ENCODE measurements at regions not wholly inside any gene's neighbourhood (a gene's known extent, or its start where the extent isn't known, plus 50 kb on each side); places are given as distances from the start of the nearest gene placed in this dataset.
A peak's percentile ranks its signal among the peaks of the same experiment; 100 is the strongest.

DNA sequence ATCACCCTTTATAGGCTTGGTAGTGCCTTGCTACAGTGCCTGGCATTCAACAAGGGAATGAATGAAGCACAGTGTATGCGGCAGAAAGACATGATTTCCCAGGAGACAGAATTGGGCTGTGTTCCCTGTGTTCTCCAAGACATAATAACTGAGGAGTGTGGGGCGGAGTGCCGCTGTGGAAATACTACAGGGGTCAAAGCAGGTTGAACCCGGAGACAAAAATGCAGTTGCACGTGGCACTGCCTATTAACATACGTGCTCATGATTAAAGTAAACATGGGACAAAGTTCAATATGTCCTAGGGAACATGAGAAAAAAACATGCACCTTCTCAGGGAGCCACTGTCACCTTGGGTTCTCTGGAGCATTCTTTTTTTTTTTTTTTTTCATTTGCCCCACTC, 820.8 kb downstream of the RPA4 start:
- H3K27ac ChIP-seq: peak overlapping the region in 2 of 4 donors; percentile 26 to 28
- no peaks in the 10 kb centered on the region for H3K27me3 ChIP-seq
- no peaks in the 10 kb centered on the region for H3K4me1 ChIP-seq
- H3K36me3 ChIP-seq: no peaks in the 10 kb centered on the region
- H3K9me3 ChIP-seq: no peaks in the 10 kb centered on the region
- DNase-seq: peak in 2 of 3 donors; percentile 54 to 57
- H3K4me3 ChIP-seq: no peak overlapping the region
- no peak for TF ChIP-seq CTCF (IDR thresholded peaks at IDR 0.05)
- no peak for TF ChIP-seq POLR2A (IDR thresholded peaks at IDR 0.05)

GRCh38 chrX:97704881-97705280, 821.2 kb downstream of the RPA4 start:
- no peak for DNase-seq
- no peaks in the 10 kb centered on the region for H3K9me3 ChIP-seq
- H3K27ac ChIP-seq: peak overlapping the region in 1 of 4 donors; percentile 17
- TF ChIP-seq CTCF (IDR thresholded peaks at IDR 0.05) (no peak), POLR2A (IDR thresholded peaks at IDR 0.05) (no peak)
- no peak overlapping the region for H3K4me3 ChIP-seq
- no peaks in the 10 kb centered on the region for H3K36me3 ChIP-seq
- H3K4me1 ChIP-seq: no peaks in the 10 kb centered on the region
- no peaks in the 10 kb centered on the region for H3K27me3 ChIP-seq

DNA sequence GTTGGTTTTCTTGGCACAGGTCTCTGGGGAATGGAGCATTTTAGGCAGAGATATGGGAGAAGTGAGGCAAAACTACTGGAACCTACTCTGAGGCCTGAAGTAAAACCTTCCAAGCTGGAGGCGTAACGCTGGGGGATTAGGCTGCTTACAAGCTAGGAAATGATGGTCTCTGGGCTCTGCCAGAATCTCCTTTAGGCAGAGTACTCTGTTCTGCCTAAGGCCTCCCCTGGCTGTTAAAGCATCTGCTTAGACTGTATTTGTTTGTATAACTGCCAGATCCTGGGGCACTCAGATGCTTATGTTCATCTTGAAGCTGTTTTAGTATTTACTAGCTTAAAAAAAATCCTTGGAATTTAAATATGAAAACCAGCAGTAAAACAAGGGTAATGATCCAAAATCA, 822.2 kb downstream of the RPA4 start:
- Histone ChIP-seq H3K9me3 (no peaks in the 10 kb centered on the region), H3K27me3 (no peaks in the 10 kb centered on the region), H3K4me3 (no peak overlapping the region), H3K4me1 (no peaks in the 10 kb centered on the region), H3K36me3 (no peaks in the 10 kb centered on the region), H3K27ac (no peak overlapping the region)
- TF ChIP-seq POLR2A (IDR thresholded peaks at IDR 0.05): no peak
- TF ChIP-seq CTCF (IDR thresholded peaks at IDR 0.05): no peak
- DNase-seq: no peak

DNA sequence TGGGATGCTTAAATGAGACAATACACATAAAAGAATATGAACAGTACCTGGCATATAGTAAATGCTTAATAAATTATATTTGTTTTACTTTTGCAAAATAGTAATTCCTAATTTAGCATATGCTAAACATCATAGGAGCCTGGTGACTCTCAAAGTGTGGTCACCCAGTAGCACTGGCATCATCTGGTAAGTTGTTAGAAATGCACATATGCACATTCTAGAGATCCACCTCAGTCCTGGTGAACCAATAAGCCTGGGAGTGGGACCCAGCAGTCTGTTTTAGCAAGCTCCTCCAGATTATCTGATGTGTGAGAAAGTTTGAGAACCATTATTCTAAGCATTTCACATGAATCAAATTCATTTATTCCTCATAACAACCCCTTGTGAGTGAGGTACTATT, 830.4 kb downstream of the RPA4 start:
- Histone ChIP-seq H3K27ac (no peak overlapping the region), H3K4me1 (no peaks in the 10 kb centered on the region), H3K36me3 (no peaks in the 10 kb centered on the region), H3K4me3 (no peak overlapping the region), H3K27me3 (no peaks in the 10 kb centered on the region), H3K9me3 (no peaks in the 10 kb centered on the region)
- no peak for TF ChIP-seq POLR2A (IDR thresholded peaks at IDR 0.05)
- TF ChIP-seq CTCF (IDR thresholded peaks at IDR 0.05): no peak
- DNase-seq: no peak

DNA sequence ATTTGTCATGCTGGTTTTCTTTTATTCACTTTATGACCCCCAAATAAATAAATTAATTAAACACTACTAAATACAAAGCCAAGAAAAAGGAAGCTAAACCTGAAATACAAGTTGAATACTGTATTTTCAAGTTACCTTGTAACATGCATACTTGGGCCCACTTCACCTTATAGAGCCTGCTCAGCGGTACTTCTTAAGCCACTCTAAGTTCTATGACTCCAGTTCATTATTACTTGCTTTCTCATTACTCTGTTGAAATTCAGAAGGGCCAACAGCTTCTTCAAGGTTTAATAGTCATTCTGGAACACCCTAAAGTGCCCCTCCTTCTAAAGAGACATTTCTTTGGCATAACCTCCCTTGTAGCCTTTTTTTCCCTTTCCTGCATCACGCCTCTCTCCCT, 844.5 kb downstream of the RPA4 start:
- no peaks in the 10 kb centered on the region for H3K9me3 ChIP-seq
- DNase-seq: no peak
- no peak overlapping the region for H3K27ac ChIP-seq
- TF ChIP-seq POLR2A (IDR thresholded peaks at IDR 0.05) (no peak), CTCF (IDR thresholded peaks at IDR 0.05) (no peak)
- H3K36me3 ChIP-seq: no peaks in the 10 kb centered on the region
- H3K4me1 ChIP-seq: no peaks in the 10 kb centered on the region
- no peak overlapping the region for H3K4me3 ChIP-seq
- H3K27me3 ChIP-seq: no peaks in the 10 kb centered on the region

- H3K27me3 ChIP-seq: no peaks in the 10 kb centered on the region
- H3K36me3 ChIP-seq: no peaks in the 10 kb centered on the region
- no peak for TF ChIP-seq CTCF (IDR thresholded peaks at IDR 0.05)
- TF ChIP-seq POLR2A (IDR thresholded peaks at IDR 0.05): no peak
- no peaks in the 10 kb centered on the region for H3K9me3 ChIP-seq
- no peak overlapping the region for H3K4me3 ChIP-seq
- H3K4me1 ChIP-seq: no peaks in the 10 kb centered on the region
- no peak overlapping the region for H3K27ac ChIP-seq
- no peak for DNase-seq
Measured at GRCh38 chrX:97740044-97740443, 856.3 kb downstream of the RPA4 start.
